ENCODE measurements at regions not wholly inside any gene's neighbourhood (a gene's known extent, or its start where the extent isn't known, plus 50 kb on each side); places are given as distances from the start of the nearest gene placed in this dataset.

DNA sequence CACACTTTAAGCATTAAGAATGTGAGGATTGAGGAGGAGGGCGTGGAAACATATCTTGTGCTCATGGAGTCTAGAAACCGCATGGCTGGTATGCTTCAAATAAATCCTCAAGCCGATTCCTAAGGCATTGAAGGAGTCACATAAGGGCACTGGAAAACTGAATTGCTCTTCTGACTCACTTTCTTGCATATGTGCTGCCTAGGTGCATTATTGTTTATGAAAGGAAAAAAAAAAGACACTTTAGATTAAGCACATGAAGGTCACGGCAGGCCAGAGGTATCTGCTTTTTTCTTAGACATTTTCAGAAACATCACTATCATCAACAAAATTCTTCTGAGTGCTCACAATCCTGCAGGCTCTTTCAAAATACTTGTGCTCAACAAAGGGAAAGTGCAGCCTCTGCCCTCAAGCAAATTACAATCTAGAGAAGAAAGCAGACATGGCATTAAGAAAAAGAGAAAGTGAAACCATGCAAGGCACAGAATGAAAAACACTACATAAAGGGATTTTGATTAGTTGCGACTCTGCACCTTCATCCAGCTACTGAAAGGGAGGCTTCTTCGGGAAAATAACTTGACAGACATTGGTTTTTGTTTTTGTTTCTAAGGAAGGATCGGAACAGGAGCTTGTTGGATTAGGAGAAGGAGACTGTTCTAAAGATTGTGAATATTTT, 2117.6 kb downstream of the MAT2B start:
- no peak for TF ChIP-seq PPARA (CRISPR knock-in tag; IDR thresholded peaks at IDR 0.05; ENCODE audit: borderline replicate concordance)
- TF ChIP-seq, protein P1, sequence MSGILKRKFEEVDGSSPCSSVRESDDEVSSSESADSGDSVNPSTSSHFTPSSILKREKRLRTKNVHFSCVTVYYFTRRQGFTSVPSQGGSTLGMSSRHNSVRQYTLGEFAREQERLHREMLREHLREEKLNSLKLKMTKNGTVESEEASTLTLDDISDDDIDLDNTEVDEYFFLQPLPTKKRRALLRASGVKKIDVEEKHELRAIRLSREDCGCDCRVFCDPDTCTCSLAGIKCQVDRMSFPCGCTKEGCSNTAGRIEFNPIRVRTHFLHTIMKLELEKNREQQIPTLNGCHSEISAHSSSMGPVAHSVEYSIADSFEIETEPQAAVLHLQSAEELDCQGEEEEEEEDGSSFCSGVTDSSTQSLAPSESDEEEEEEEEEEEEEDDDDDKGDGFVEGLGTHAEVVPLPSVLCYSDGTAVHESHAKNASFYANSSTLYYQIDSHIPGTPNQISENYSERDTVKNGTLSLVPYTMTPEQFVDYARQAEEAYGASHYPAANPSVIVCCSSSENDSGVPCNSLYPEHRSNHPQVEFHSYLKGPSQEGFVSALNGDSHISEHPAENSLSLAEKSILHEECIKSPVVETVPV (CRISPR knock-in tag; IDR thresholded peaks at IDR 0.05), result no peak
- TF ChIP-seq, protein P2, sequence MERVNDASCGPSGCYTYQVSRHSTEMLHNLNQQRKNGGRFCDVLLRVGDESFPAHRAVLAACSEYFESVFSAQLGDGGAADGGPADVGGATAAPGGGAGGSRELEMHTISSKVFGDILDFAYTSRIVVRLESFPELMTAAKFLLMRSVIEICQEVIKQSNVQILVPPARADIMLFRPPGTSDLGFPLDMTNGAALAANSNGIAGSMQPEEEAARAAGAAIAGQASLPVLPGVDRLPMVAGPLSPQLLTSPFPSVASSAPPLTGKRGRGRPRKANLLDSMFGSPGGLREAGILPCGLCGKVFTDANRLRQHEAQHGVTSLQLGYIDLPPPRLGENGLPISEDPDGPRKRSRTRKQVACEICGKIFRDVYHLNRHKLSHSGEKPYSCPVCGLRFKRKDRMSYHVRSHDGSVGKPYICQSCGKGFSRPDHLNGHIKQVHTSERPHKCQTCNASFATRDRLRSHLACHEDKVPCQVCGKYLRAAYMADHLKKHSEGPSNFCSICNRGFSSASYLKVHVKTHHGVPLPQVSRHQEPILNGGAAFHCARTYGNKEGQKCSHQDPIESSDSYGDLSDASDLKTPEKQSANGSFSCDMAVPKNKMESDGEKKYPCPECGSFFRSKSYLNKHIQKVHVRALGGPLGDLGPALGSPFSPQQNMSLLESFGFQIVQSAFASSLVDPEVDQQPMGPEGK (CRISPR knock-in tag; IDR thresholded peaks at IDR 0.05; ENCODE audit: borderline replicate concordance), result no peak
- TF ChIP-seq, protein P3, sequence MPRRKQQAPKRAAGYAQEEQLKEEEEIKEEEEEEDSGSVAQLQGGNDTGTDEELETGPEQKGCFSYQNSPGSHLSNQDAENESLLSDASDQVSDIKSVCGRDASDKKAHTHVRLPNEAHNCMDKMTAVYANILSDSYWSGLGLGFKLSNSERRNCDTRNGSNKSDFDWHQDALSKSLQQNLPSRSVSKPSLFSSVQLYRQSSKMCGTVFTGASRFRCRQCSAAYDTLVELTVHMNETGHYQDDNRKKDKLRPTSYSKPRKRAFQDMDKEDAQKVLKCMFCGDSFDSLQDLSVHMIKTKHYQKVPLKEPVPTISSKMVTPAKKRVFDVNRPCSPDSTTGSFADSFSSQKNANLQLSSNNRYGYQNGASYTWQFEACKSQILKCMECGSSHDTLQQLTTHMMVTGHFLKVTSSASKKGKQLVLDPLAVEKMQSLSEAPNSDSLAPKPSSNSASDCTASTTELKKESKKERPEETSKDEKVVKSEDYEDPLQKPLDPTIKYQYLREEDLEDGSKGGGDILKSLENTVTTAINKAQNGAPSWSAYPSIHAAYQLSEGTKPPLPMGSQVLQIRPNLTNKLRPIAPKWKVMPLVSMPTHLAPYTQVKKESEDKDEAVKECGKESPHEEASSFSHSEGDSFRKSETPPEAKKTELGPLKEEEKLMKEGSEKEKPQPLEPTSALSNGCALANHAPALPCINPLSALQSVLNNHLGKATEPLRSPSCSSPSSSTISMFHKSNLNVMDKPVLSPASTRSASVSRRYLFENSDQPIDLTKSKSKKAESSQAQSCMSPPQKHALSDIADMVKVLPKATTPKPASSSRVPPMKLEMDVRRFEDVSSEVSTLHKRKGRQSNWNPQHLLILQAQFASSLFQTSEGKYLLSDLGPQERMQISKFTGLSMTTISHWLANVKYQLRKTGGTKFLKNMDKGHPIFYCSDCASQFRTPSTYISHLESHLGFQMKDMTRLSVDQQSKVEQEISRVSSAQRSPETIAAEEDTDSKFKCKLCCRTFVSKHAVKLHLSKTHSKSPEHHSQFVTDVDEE (CRISPR knock-in tag; IDR thresholded peaks at IDR 0.05), result no peak
- no peak for TF ChIP-seq RARB (CRISPR knock-in tag; IDR thresholded peaks at IDR 0.05)
- TF ChIP-seq, protein P4, sequence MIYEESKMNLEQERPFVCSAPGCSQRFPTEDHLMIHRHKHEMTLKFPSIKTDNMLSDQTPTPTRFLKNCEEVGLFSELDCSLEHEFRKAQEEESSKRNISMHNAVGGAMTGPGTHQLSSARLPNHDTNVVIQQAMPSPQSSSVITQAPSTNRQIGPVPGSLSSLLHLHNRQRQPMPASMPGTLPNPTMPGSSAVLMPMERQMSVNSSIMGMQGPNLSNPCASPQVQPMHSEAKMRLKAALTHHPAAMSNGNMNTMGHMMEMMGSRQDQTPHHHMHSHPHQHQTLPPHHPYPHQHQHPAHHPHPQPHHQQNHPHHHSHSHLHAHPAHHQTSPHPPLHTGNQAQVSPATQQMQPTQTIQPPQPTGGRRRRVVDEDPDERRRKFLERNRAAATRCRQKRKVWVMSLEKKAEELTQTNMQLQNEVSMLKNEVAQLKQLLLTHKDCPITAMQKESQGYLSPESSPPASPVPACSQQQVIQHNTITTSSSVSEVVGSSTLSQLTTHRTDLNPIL (CRISPR knock-in tag; IDR thresholded peaks at IDR 0.05; ENCODE audit: low read depth), result no peak
- no peak for TF ChIP-seq TOX (CRISPR knock-in tag; IDR thresholded peaks at IDR 0.05; ENCODE audit: borderline replicate concordance)
- no peak for TF ChIP-seq OSR1 (CRISPR knock-in tag; IDR thresholded peaks at IDR 0.05)
- TF ChIP-seq ZNF8 (CRISPR knock-in tag; IDR thresholded peaks at IDR 0.05), result no peak
- TF ChIP-seq SNAI2 (CRISPR knock-in tag; IDR thresholded peaks at IDR 0.05), result no peak

All from SK-N-SH treated with all-trans-retinoic acid at 6 μM for 48 hours (cell line).